AG04450 (cell line): ENCODE measurements at regions not wholly inside any gene's neighbourhood (a gene's known extent, or its start where the extent isn't known, plus 50 kb on each side); places are given as distances from the start of the nearest gene placed in this dataset.

Source experiments
- CTCF ChIA-PET: fragments of 300-600, 350-600 bp; formaldehyde crosslinking; extraction: SDS; loops from one replicate; lab custom pipeline; 2022; ENCODE audit warnings: antibody characterized with exemption, inconsistent platforms; lab: Charles Lee
- POLR2A ChIA-PET: fragments of 350-600 bp; formaldehyde crosslinking; extraction: SDS; loops from one replicate; lab custom pipeline; 2021; ENCODE audit warnings: antibody characterized with exemption, inconsistent platforms; lab: Yijun Ruan, JAX
- DNase-seq: peaks from one replicate; pipeline ENCODE4 v3.0.0-alpha.2; 2011; ENCODE audit warnings: low read depth, low spot score
- H3K27ac ChIP-seq: one replicate; pipeline ENCODE4 v1.5.1; 2012; ENCODE audit warnings: low read depth, low read length, control low read depth
- H3K27me3 ChIP-seq: one replicate; pipeline ENCODE4 v1.6.0; 2012; ENCODE audit warnings: low read length; ENCODE audit not compliant: control insufficient read depth, insufficient read depth
- H3K4me3 ChIP-seq: 2 replicates; pipeline ENCODE4 v1.5.1; 2011; ENCODE audit warnings: mild to moderate bottlenecking, low read depth, low read length, control low read depth
- H3K9me3 ChIP-seq: 2 replicates; pipeline ENCODE4 v1.5.1; 2012; ENCODE audit warnings: low read length; ENCODE audit not compliant: control insufficient read depth, insufficient read depth
- TF ChIP-seq, protein P1 (sequence below): IDR thresholded peaks from 2 replicates; pipeline ENCODE4 v1.5.1; 2011; ENCODE audit warnings: low read depth, low read length, control low read depth, inconsistent platforms

DNA sequence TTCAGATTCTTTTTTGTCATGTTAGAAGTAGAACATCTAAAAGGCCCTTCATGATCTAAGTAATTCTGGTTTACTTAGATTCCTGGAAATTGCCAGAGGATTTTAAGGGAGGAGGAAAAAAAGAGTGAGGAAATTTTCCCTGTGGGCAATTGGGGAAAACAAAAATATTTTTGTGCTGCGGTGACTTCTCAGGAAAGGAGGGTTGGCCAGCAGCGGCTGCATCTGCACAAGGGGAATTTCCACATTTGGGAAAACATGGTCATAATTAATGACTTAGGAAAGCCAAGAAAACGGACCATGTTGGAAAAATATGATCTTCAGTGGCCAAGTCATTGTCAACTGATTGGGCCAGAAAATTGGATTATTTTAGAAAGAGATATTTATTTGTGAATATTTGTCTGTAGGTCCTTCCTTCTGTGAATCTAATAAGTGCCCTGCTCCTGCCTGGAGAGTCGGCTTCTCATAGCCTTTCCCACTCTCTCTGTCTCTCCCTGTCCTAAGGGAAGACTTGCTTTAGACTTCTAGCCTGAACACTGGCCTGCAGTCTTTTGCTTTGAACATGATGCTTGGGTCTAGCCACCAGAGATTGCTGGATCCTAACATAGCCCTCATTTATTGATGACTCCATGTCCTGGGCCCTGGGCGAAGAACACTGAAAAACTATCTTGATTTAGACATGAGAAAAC lies 124.2 kb upstream of the MKLN1 start:
- POLR2A ChIA-PET: no interaction called here
- H3K27ac ChIP-seq: no peak overlapping the region
- TF ChIP-seq, protein P1, sequence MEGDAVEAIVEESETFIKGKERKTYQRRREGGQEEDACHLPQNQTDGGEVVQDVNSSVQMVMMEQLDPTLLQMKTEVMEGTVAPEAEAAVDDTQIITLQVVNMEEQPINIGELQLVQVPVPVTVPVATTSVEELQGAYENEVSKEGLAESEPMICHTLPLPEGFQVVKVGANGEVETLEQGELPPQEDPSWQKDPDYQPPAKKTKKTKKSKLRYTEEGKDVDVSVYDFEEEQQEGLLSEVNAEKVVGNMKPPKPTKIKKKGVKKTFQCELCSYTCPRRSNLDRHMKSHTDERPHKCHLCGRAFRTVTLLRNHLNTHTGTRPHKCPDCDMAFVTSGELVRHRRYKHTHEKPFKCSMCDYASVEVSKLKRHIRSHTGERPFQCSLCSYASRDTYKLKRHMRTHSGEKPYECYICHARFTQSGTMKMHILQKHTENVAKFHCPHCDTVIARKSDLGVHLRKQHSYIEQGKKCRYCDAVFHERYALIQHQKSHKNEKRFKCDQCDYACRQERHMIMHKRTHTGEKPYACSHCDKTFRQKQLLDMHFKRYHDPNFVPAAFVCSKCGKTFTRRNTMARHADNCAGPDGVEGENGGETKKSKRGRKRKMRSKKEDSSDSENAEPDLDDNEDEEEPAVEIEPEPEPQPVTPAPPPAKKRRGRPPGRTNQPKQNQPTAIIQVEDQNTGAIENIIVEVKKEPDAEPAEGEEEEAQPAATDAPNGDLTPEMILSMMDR: no peak
- peaks cover 2% of the 10 kb centered on the region for H3K27me3 ChIP-seq
- H3K4me3 ChIP-seq: no peak overlapping the region
- CTCF ChIA-PET: no interaction called here
- no peak for DNase-seq
- no peaks in the 10 kb centered on the region for H3K9me3 ChIP-seq

DNA sequence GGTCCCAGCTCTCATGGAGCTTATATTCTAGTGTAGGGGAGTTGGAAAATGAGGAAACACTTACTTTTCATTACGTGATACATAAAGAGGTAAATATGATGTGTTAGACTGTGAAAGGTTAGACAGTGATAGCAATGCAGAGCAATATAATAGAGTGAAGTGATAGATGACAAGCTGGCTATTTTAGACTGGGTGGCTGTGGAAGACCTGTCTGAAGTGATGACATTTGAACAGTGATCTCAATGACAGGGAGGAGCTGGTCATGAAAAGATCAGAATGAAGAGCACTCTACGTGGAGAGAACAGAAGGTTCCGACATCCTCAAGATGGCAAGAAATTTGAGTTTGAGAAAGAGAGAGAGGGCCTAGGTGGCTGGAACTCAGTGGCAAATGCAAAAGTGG lies 118.9 kb upstream of the MKLN1 start:
- no peaks in the 10 kb centered on the region for H3K27me3 ChIP-seq
- TF ChIP-seq, protein P1: no peak
- no peak for DNase-seq
- no peak overlapping the region for H3K4me3 ChIP-seq
- no peak overlapping the region for H3K27ac ChIP-seq
- H3K9me3 ChIP-seq: no peaks in the 10 kb centered on the region
- POLR2A ChIA-PET: no interaction called here
- CTCF ChIA-PET: no interaction called here

DNA sequence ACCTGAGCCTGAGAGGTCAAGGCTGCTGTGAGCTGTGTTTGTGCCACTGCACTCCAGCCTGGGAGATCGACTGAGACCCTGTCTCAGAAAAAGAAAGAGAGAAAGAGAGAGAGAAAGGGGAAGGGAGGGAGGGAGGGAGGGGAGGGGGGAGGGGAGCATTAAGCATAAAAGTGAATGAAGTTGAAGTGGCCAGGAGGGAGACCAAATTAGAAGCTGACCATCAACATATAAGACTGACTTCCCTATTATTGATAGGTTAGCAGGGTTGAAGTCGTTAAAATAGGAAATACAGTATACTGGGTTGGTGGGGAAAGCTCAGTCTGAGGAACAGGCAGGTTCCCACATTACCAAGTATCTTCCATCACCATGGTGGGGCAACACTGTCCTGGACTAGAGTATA lies 117.1 kb upstream of the MKLN1 start:
- H3K9me3 ChIP-seq: no peaks in the 10 kb centered on the region
- H3K4me3 ChIP-seq: no peak overlapping the region
- H3K27me3 ChIP-seq: no peaks in the 10 kb centered on the region
- H3K27ac ChIP-seq: no peak overlapping the region
- POLR2A ChIA-PET: no interaction called here
- TF ChIP-seq, protein P1: no peak
- CTCF ChIA-PET: no interaction called here
- no peak for DNase-seq

DNA sequence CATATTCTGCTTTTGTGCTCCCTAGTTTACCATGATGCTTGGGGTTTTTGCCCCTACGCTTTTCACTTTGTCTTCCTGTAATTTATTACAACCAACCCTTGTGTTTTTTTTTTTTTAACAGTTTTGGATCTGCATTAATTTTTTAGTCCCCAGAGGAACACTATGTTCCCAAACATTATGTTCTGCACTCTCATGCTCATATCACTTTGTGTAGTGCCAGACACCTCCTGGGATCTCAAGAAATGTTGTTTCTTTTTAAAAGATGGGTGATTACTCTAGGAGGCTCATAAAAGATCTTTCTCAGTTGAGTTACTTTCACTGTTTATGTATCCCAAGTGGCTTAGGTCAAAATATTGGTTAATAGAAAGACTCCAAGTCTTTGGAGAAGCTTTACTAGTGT lies 116.2 kb upstream of the MKLN1 start:
- Histone ChIP-seq H3K9me3 (no peaks in the 10 kb centered on the region), H3K27me3 (no peaks in the 10 kb centered on the region), H3K27ac (no peak overlapping the region), H3K4me3 (no peak overlapping the region)
- no peak for DNase-seq
- POLR2A ChIA-PET: no interaction called here
- TF ChIP-seq, protein P1: no peak
- CTCF ChIA-PET: no interaction called here

DNA sequence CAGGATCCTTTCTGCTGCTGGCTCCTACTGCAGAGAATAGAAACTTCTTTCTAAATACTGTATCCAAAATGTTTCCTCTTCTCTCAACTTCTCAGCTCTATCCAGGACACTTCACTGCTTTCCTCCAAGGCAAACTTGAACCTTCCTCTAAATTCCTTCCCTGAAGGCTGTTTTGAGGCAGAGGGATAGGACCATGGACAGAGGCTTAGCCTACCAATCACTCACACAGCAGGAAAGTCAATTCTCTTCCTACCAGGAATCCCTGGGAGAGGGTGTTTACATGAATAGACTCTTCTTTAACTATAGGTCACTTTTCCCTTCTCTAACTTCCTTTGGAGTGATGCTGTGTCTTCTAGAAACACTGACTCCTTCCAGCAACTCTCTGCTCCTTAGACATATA lies 115.6 kb upstream of the MKLN1 start:
- TF ChIP-seq, protein P1: no peak
- H3K4me3 ChIP-seq: no peak overlapping the region
- H3K9me3 ChIP-seq: no peaks in the 10 kb centered on the region
- ChIA-PET POLR2A (no interaction called here), CTCF (no interaction called here)
- H3K27me3 ChIP-seq: no peaks in the 10 kb centered on the region
- DNase-seq: no peak
- no peak overlapping the region for H3K27ac ChIP-seq
